Stimulated activated CD4-positive, alpha-beta T cell treated with anti-CD3 and anti-CD28 coated beads, Interleukin-4, amount 100 ng/mL, for 1 hour (primary cell): ENCODE measurements at regions not wholly inside any gene's neighbourhood (a gene's known extent, or its start where the extent isn't known, plus 50 kb on each side); places are given as distances from the start of the nearest gene placed in this dataset.

Experiments
- DNase-seq: peaks from one replicate; pipeline ENCODE4 v3.0.0-alpha.2; 2020

- DNase-seq = no peak
Measured at GRCh38 chr5:164051745-164052144, 546.3 kb downstream of the MAT2B start.

- no peak for DNase-seq
Measured at GRCh38 chr5:164052536-164053093, 547.2 kb downstream of the MAT2B start.

- no peak for DNase-seq
Measured at GRCh38 chr5:164053123-164053522, 547.7 kb downstream of the MAT2B start.

GRCh38 chr5:164054461-164054860, 549.0 kb downstream of the MAT2B start:
- no peak for DNase-seq

GRCh38 chr5:164057121-164057520, 551.7 kb downstream of the MAT2B start:
- DNase-seq = no peak

- no peak for DNase-seq
Measured at GRCh38 chr5:164058621-164059020, 553.2 kb downstream of the MAT2B start.

- DNase-seq = no peak
Measured at GRCh38 chr5:164059471-164059870, 554.1 kb downstream of the MAT2B start.

- no peak for DNase-seq
Measured at GRCh38 chr5:164060786-164061355, 555.5 kb downstream of the MAT2B start.

GRCh38 chr5:164062304-164062703, 556.9 kb downstream of the MAT2B start:
- DNase-seq = no peak

- DNase-seq = no peak
Measured at GRCh38 chr5:164065266-164065665, 559.8 kb downstream of the MAT2B start.

- no peak for DNase-seq
Measured at GRCh38 chr5:164071671-164072070, 566.3 kb downstream of the MAT2B start.

GRCh38 chr5:164073081-164073480, 567.7 kb downstream of the MAT2B start:
- no peak for DNase-seq

GRCh38 chr5:164076556-164076955, 571.1 kb downstream of the MAT2B start:
- DNase-seq = no peak

GRCh38 chr5:164090358-164090757, 584.9 kb downstream of the MAT2B start:
- DNase-seq = no peak

- DNase-seq = no peak
Measured at GRCh38 chr5:164091836-164092235, 586.4 kb downstream of the MAT2B start.

GRCh38 chr5:164094291-164094690, 588.9 kb downstream of the MAT2B start:
- DNase-seq = no peak

- DNase-seq = no peak
Measured at GRCh38 chr5:164097749-164098148, 592.3 kb downstream of the MAT2B start.

- DNase-seq = no peak
Measured at GRCh38 chr5:164098531-164098930, 593.1 kb downstream of the MAT2B start.

- DNase-seq = no peak
Measured at GRCh38 chr5:164098979-164099378, 593.6 kb downstream of the MAT2B start.

GRCh38 chr5:164115420-164115819, 610.0 kb downstream of the MAT2B start:
- DNase-seq = no peak

GRCh38 chr5:164119806-164120447, 614.5 kb downstream of the MAT2B start:
- DNase-seq = no peak

GRCh38 chr5:164127527-164127926, 622.1 kb downstream of the MAT2B start:
- no peak for DNase-seq

GRCh38 chr5:164132358-164132757, 626.9 kb downstream of the MAT2B start:
- no peak for DNase-seq

GRCh38 chr5:164137095-164137494, 631.7 kb downstream of the MAT2B start:
- DNase-seq = no peak

- DNase-seq = no peak
Measured at GRCh38 chr5:164139423-164139822, 634.0 kb downstream of the MAT2B start.
